ENCODE measurements at regions not wholly inside any gene's neighbourhood (a gene's known extent, or its start where the extent isn't known, plus 50 kb on each side); places are given as distances from the start of the nearest gene placed in this dataset.
A peak's percentile ranks its signal among the peaks of the same experiment; 100 is the strongest.

- Mint-ChIP-seq H3K36me3 (ENCODE audit: low read depth, unreplicated experiment) (no peaks in the 10 kb centered on the region), H3K4me1 (ENCODE audit: unreplicated experiment) (no peaks in the 10 kb centered on the region), H3K9me3 (ENCODE audit: unreplicated experiment) (no peaks in the 10 kb centered on the region), H3K27ac (ENCODE audit: unreplicated experiment) (no peak overlapping the region), H3K27me3 (ENCODE audit: unreplicated experiment) (peaks cover 4% of the 10 kb centered on the region), H3K4me3 (ENCODE audit: unreplicated experiment) (no peak overlapping the region)
- peak; percentile 54 for DNase-seq (ENCODE audit: low spot score)
- TF ChIP-seq CTCF (IDR thresholded peaks at IDR 0.05; ENCODE audit: unreplicated experiment) = no peak
Observed at GRCh38 chr11:119493712-119494111, 70.7 kb upstream of the THY1 start.

- Mint-ChIP-seq H3K27ac (ENCODE audit: unreplicated experiment) (no peak overlapping the region), H3K36me3 (ENCODE audit: low read depth, unreplicated experiment) (no peaks in the 10 kb centered on the region), H3K4me3 (ENCODE audit: unreplicated experiment) (no peak overlapping the region), H3K4me1 (ENCODE audit: unreplicated experiment) (peaks cover 2% of the 10 kb centered on the region), H3K9me3 (ENCODE audit: unreplicated experiment) (no peaks in the 10 kb centered on the region), H3K27me3 (ENCODE audit: unreplicated experiment) (peaks cover 6% of the 10 kb centered on the region)
- peak; percentile 74 for TF ChIP-seq CTCF (IDR thresholded peaks at IDR 0.05; ENCODE audit: unreplicated experiment)
- peak; percentile 24 for DNase-seq (ENCODE audit: low spot score)
Observed at GRCh38 chr11:119491753-119492510, 69.0 kb upstream of the THY1 start.

GRCh38 chr11:119490253-119491006 lies 67.5 kb upstream of the THY1 start:
- DNase-seq (ENCODE audit: low spot score) = no peak
- Mint-ChIP-seq H3K4me3 (ENCODE audit: unreplicated experiment) (no peak overlapping the region), H3K9me3 (ENCODE audit: unreplicated experiment) (no peaks in the 10 kb centered on the region), H3K4me1 (ENCODE audit: unreplicated experiment) (peaks cover 2% of the 10 kb centered on the region), H3K27me3 (ENCODE audit: unreplicated experiment) (peaks cover 4% of the 10 kb centered on the region), H3K36me3 (ENCODE audit: low read depth, unreplicated experiment) (no peaks in the 10 kb centered on the region), H3K27ac (ENCODE audit: unreplicated experiment) (no peak overlapping the region)
- TF ChIP-seq CTCF (IDR thresholded peaks at IDR 0.05; ENCODE audit: unreplicated experiment) = no peak

- H3K27ac Mint-ChIP-seq (ENCODE audit: unreplicated experiment) = no peak overlapping the region
Observed at GRCh38 chr11:119489087-119489486, 66.1 kb upstream of the THY1 start.

More at GRCh38 chr11:119489087-119489486, 66.1 kb upstream of the THY1 start:
- H3K36me3 Mint-ChIP-seq (ENCODE audit: low read depth, unreplicated experiment) = no peaks in the 10 kb centered on the region
- DNase-seq (ENCODE audit: low spot score) = no peak
- H3K27me3 Mint-ChIP-seq (ENCODE audit: unreplicated experiment) = peaks cover 6% of the 10 kb centered on the region
- H3K4me3 Mint-ChIP-seq (ENCODE audit: unreplicated experiment) = no peak overlapping the region
- peaks cover 2% of the 10 kb centered on the region for H3K4me1 Mint-ChIP-seq (ENCODE audit: unreplicated experiment)
- no peak for TF ChIP-seq CTCF (IDR thresholded peaks at IDR 0.05; ENCODE audit: unreplicated experiment)
- H3K9me3 Mint-ChIP-seq (ENCODE audit: unreplicated experiment) = no peaks in the 10 kb centered on the region

Measured in endothelial cell (in vitro differentiated cells).